PFSK-1 (cell line): ENCODE measurements at regions not wholly inside any gene's neighbourhood (a gene's known extent, or its start where the extent isn't known, plus 50 kb on each side); places are given as distances from the start of the nearest gene placed in this dataset.

ENCODE experiments used
- POLR2AphosphoS5 ChIP-seq: IDR thresholded peaks from 2 replicates; pipeline ENCODE4 v1.6.1; 2012; ENCODE audit warnings: low read depth, mild to moderate bottlenecking, control low read depth, low read length, moderate library complexity
- REST ChIP-seq, 2 experiments: IDR thresholded peaks; 2 replicates each; pipeline versions ENCODE4 v1.6.1 to v1.8.0; 2011 to 2012; ENCODE audit warnings: low read depth in 2 of 2, low read length in 2 of 2, control low read depth in 1 of 2, inconsistent platforms in 1 of 2, mild to moderate bottlenecking in 1 of 2, moderate library complexity in 1 of 2; ENCODE audit not compliant: insufficient read depth in 1 of 2
- TAF1 ChIP-seq: IDR thresholded peaks from 2 replicates; pipeline ENCODE4 v1.6.1; 2012; ENCODE audit warnings: low read length, control low read depth, borderline replicate concordance; ENCODE audit not compliant: insufficient read depth

DNA sequence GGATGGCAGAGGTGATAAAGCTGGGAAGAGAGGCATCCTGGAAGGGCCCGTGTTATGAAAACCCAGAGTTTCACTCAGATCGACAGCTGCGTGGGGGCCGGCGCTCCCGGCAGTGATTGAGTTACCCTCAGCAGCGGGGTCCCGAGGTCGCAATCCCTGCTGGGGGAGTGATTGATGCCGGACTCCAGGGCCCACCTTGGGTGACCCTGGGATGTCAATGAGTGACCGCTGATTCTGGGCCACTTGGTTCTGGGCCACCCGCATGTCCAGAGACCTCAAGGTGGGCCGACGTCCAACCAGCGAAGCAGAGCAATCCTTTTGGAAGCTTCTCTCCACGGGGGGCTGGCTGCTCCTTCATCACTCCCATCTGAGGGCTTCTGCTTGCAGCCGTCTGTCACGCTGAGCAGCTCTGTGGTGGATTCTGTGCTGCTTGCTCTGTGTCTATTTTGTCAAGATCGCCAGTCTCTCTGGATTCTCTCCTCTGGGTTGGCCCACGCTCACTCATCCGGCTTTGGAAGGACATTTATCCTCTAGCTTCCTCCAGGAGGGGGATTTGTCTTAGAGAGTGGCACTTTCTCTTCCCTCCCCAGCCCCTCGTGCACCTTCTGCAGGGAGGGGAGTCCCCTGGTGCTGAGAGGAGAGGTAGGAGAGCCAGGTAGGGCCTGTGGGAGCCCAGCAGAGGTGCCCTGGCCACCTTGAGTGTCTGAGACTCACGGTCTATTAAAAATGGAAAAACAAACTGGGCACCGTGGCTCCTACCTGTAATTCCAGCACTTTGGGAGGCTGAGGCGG lies 110.9 kb upstream of the C1orf174 start:
- no peak for TF ChIP-seq POLR2AphosphoS5
- TF ChIP-seq REST (IDR thresholded peaks at IDR 0.05; ENCODE audit: insufficient read depth in 1 of 2, low read depth in 2 of 2, low read length in 2 of 2) = no peak
- no peak for TF ChIP-seq TAF1
